ENCODE measurements at regions not wholly inside any gene's neighbourhood (a gene's known extent, or its start where the extent isn't known, plus 50 kb on each side); places are given as distances from the start of the nearest gene placed in this dataset.
"Not testable (repeated sequence)": the region's sequence is repeated elsewhere in the genome, so short reads cannot be mapped to it uniquely, and the experiment has no call there.

- DNase-seq: no peak
Observed at GRCh38 chr1:187848321-187848720, 1019.6 kb downstream of the PLA2G4A start.

- not testable (repeated sequence) for DNase-seq
Observed at GRCh38 chr1:187850146-187850545, 1021.4 kb downstream of the PLA2G4A start.

- DNase-seq: no peak
Observed at GRCh38 chr1:187853505-187853904, 1024.8 kb downstream of the PLA2G4A start.

- no peak for DNase-seq
Observed at GRCh38 chr1:187854457-187854856, 1025.7 kb downstream of the PLA2G4A start.

- no peak for DNase-seq
Observed at GRCh38 chr1:187862506-187862905, 1033.8 kb downstream of the PLA2G4A start.

GRCh38 chr1:187870552-187870951 lies 1041.8 kb downstream of the PLA2G4A start:
- DNase-seq: no peak

- DNase-seq: no peak
Observed at GRCh38 chr1:187871177-187871845, 1042.6 kb downstream of the PLA2G4A start.

GRCh38 chr1:187872550-187872949 lies 1043.8 kb downstream of the PLA2G4A start:
- no peak for DNase-seq

- no peak for DNase-seq
Observed at GRCh38 chr1:187873126-187873525, 1044.4 kb downstream of the PLA2G4A start.

- DNase-seq: no peak
Observed at GRCh38 chr1:187876775-187877174, 1048.0 kb downstream of the PLA2G4A start.

GRCh38 chr1:187877220-187877619 lies 1048.5 kb downstream of the PLA2G4A start:
- DNase-seq: no peak

GRCh38 chr1:187878883-187879282 lies 1050.1 kb downstream of the PLA2G4A start:
- no peak for DNase-seq

GRCh38 chr1:187883356-187883755 lies 1054.6 kb downstream of the PLA2G4A start:
- DNase-seq: no peak

GRCh38 chr1:187891993-187892682 lies 1063.4 kb downstream of the PLA2G4A start:
- DNase-seq: no peak

GRCh38 chr1:187892683-187893039 lies 1063.9 kb downstream of the PLA2G4A start:
- no peak for DNase-seq

GRCh38 chr1:187893471-187893870 lies 1064.7 kb downstream of the PLA2G4A start:
- no peak for DNase-seq

- no peak for DNase-seq
Observed at GRCh38 chr1:187894349-187894748, 1065.6 kb downstream of the PLA2G4A start.

GRCh38 chr1:187903223-187903622 lies 1074.5 kb downstream of the PLA2G4A start:
- DNase-seq: no peak

GRCh38 chr1:187909382-187909781 lies 1080.6 kb downstream of the PLA2G4A start:
- DNase-seq: no peak

GRCh38 chr1:187911820-187912219 lies 1083.1 kb downstream of the PLA2G4A start:
- no peak for DNase-seq

- no peak for DNase-seq
Observed at GRCh38 chr1:187920976-187921375, 1092.2 kb downstream of the PLA2G4A start.

GRCh38 chr1:187921426-187921825 lies 1092.7 kb downstream of the PLA2G4A start:
- DNase-seq: no peak

GRCh38 chr1:187922255-187922654 lies 1093.5 kb downstream of the PLA2G4A start:
- DNase-seq: no peak

GRCh38 chr1:187924252-187924651 lies 1095.5 kb downstream of the PLA2G4A start:
- DNase-seq: no peak

GRCh38 chr1:187928288-187928687 lies 1099.5 kb downstream of the PLA2G4A start:
- no peak for DNase-seq
